ENCODE measurements at regions not wholly inside any gene's neighbourhood (a gene's known extent, or its start where the extent isn't known, plus 50 kb on each side); places are given as distances from the start of the nearest gene placed in this dataset.

- TF ChIP-seq CTCF (IDR thresholded peaks at IDR 0.05 in 2 of 3, conservative IDR thresholded peaks at IDR 0.05 in 1 of 3; ENCODE audit: borderline replicate concordance in 1 of 3, insufficient read depth in 1 of 3, low read depth in 2 of 3, low read length in 2 of 3) (no peak), ZNF274 (IDR thresholded peaks at IDR 0.05; ENCODE audit: low read depth, low read length) (no peak), TCF7L2 (IDR thresholded peaks at IDR 0.05; ENCODE audit: borderline replicate concordance, extremely low read depth, insufficient read depth, insufficient read length) (no peak), SIN3A (IDR thresholded peaks at IDR 0.05; ENCODE audit: low read depth) (no peak), EGR1 (IDR thresholded peaks at IDR 0.05; ENCODE audit: low read depth) (no peak), EZH2 (IDR thresholded peaks at IDR 0.05) (no peak), POLR2A (IDR thresholded peaks at IDR 0.05; ENCODE audit: borderline replicate concordance, extremely low read depth, insufficient read depth, insufficient read length) (no peak)
Measured at GRCh38 chr1:38693759-38694158, 165.8 kb downstream of the RRAGC start (continued).

- no peak for ATAC-seq
- H3K27ac ChIP-seq (ENCODE audit: low read depth, low read length): no peak overlapping the region
- TF ChIP-seq REST (IDR thresholded peaks at IDR 0.05; ENCODE audit: low read depth): no peak
- no peak for TF ChIP-seq CBX3 (IDR thresholded peaks at IDR 0.05; ENCODE audit: low read depth)
- no peak for TF ChIP-seq POLR2AphosphoS5 (IDR thresholded peaks at IDR 0.05; ENCODE audit: low read depth, low read length)
- H3K9ac ChIP-seq (ENCODE audit: low read length): no peak overlapping the region
- peaks cover 46% of the 10 kb centered on the region for H3K27me3 ChIP-seq (ENCODE audit: insufficient read depth, low read length)
- BruUV-seq (replicated peaks): no TSS peak
- no peaks in the 10 kb centered on the region for H3K79me2 ChIP-seq (ENCODE audit: insufficient read depth, low read length)
- no peaks in the 10 kb centered on the region for H3K4me1 ChIP-seq (ENCODE audit: control insufficient read depth in 1 of 2, insufficient read depth in 2 of 2, low read length in 2 of 2)
- no peaks in the 10 kb centered on the region for H4K20me1 ChIP-seq (ENCODE audit: insufficient read depth)
- intact Hi-C loops (cut with micrococcal nuclease): no loop called here
- H2AFZ ChIP-seq (ENCODE audit: low read depth, low read length, poor library complexity, severe bottlenecking): no peak overlapping the region
- H3K36me3 ChIP-seq (ENCODE audit: control insufficient read depth in 1 of 2, insufficient read depth in 2 of 2, low read length in 2 of 2): no peaks in the 10 kb centered on the region
- DNase-seq (ENCODE audit: low read depth, low spot score): no peak
- CTCF ChIA-PET: no interaction called here
- RAD21 ChIA-PET (ENCODE audit: low non-redundant PET in 1 of 2, low total read pairs in 2 of 2, uncharacterized antibody in 2 of 2, unreplicated experiment in 2 of 2): no interaction called here
- H3K4me3 ChIP-seq (replicated peaks in 1 of 2; ENCODE audit: low read depth in 1 of 2, low read length in 2 of 2): no peak overlapping the region
- H3K4me2 ChIP-seq (ENCODE audit: low read length): no peak overlapping the region
- no peaks in the 10 kb centered on the region for H3K9me2 ChIP-seq (ENCODE audit: insufficient read depth)
- H3K9me3 ChIP-seq (ENCODE audit: control insufficient read depth in 1 of 2, insufficient read depth in 1 of 2, low read depth in 1 of 2, low read length in 2 of 2): no peaks in the 10 kb centered on the region
- POLR2A ChIA-PET: no interaction called here
Measured at GRCh38 chr1:38693031-38693430, 166.5 kb downstream of the RRAGC start.
